HCT116 (cell line): ENCODE measurements at regions not wholly inside any gene's neighbourhood (a gene's known extent, or its start where the extent isn't known, plus 50 kb on each side); places are given as distances from the start of the nearest gene placed in this dataset.

Experiments used
- ATAC-seq: fragments of 200-7000 bp; cut with Tn5 transposase; 2 replicates; pipeline ENCODE4 v1.9.1; 2020; ENCODE audit warnings: mild to moderate bottlenecking, moderate library complexity
- BruUV-seq: library from RNA; stranded (reverse); fragments of 400-500 nt; replicated peaks from 2 replicates; lab custom pipeline; 2021; lab: Mats Ljungman, UMichigan
- CTCF ChIA-PET: fragments of 300-600 bp; sonication (Branson Sonifier 250); formaldehyde crosslinking; loops from one replicate; lab custom pipeline; 2021; ENCODE audit warnings: antibody characterized with exemption; lab: Charles Lee
- POLR2A ChIA-PET: fragments of 300-600, 350-600 bp; sonication (Branson Sonifier 250); formaldehyde crosslinking; loops from one replicate; lab custom pipeline; 2021; ENCODE audit warnings: antibody characterized with exemption; lab: Charles Lee
- RAD21 ChIA-PET, 2 experiments: fragments of 300-600 bp; sonication (Branson Sonifier 250); formaldehyde crosslinking; loops; one replicate each; lab custom pipeline; 2023; ENCODE audit warnings: low total read pairs in 2 of 2; ENCODE audit not compliant: uncharacterized antibody in 2 of 2, unreplicated experiment in 2 of 2, low non-redundant PET in 1 of 2; lab: Charles Lee
- DNase-seq: peaks from one replicate; pipeline ENCODE4 v3.0.0-alpha.2; 2010; ENCODE audit warnings: low read depth, low spot score
- H2AFZ ChIP-seq: fragments of 200-600 bp; shearing (Covaris generic), sonication (generic); 2 replicates; pipeline ENCODE4 v1.6.1; 2017; ENCODE audit warnings: low read depth, mixed run types, mixed read lengths, antibody characterized with exemption, low read length; ENCODE audit not compliant: poor library complexity, severe bottlenecking
- H3K27ac ChIP-seq: 2 replicates; pipeline ENCODE4 v1.5.1; 2012; ENCODE audit warnings: low read depth, low read length
- H3K27me3 ChIP-seq: fragments of 200-600 bp; sonication (generic); 2 replicates; pipeline ENCODE4 v1.6.1; 2016; ENCODE audit warnings: mixed run types, low read length, mixed read lengths; ENCODE audit not compliant: insufficient read depth
- H3K36me3 ChIP-seq, 2 experiments: fragments of 200-500 bp in 1 of 2; fragments of 200-600 bp in 1 of 2; sonication (Bioruptor generic) in 1 of 2; sonication (generic) in 1 of 2; 2 replicates each; pipeline versions ENCODE4 v1.5.1 to v1.6.1; 2014 to 2016; ENCODE audit warnings: low read length in 2 of 2, inconsistent platforms in 1 of 2, mixed read lengths in 1 of 2, mixed run types in 1 of 2; ENCODE audit not compliant: insufficient read depth in 2 of 2, control insufficient read depth in 1 of 2
- H3K4me1 ChIP-seq, 2 experiments: fragments of 200-600 bp in 1 of 2; sonication (generic) in 1 of 2; 2 replicates each; pipeline versions ENCODE4 v1.5.1 to v1.6.1; 2012 to 2017; ENCODE audit warnings: low read length in 2 of 2, inconsistent platforms in 1 of 2, mild to moderate bottlenecking in 1 of 2, mixed read lengths in 1 of 2, mixed run types in 1 of 2, moderate library complexity in 1 of 2; ENCODE audit not compliant: insufficient read depth in 2 of 2, control insufficient read depth in 1 of 2
- H3K4me2 ChIP-seq: fragments of 200-600 bp; sonication (generic); 2 replicates; pipeline ENCODE4 v1.6.1; 2017; ENCODE audit warnings: mixed run types, low read length, mixed read lengths
- H3K4me3 ChIP-seq, 2 experiments: fragments of 200-600 bp in 1 of 2; sonication (generic) in 1 of 2; replicated peaks in 1 of 2; 2 replicates each; pipeline ENCODE4 v1.5.1; 2011 to 2016; ENCODE audit warnings: low read length in 2 of 2, control low read depth in 1 of 2, low read depth in 1 of 2, mild to moderate bottlenecking in 1 of 2, mixed read lengths in 1 of 2, mixed run types in 1 of 2
- H3K79me2 ChIP-seq: fragments of 200-600 bp; sonication (generic); 2 replicates; pipeline ENCODE4 v1.6.1; 2017; ENCODE audit warnings: mild to moderate bottlenecking, mixed run types, low read length, moderate library complexity, mixed read lengths; ENCODE audit not compliant: insufficient read depth
- H3K9ac ChIP-seq: fragments of 200-600 bp; sonication (generic); 2 replicates; pipeline ENCODE4 v1.6.1; 2016; ENCODE audit warnings: low read length, mixed read lengths
- H3K9me2 ChIP-seq: fragments of 200-600 bp; sonication (generic), shearing (Covaris generic); 2 replicates; pipeline ENCODE4 v1.6.1; 2017; ENCODE audit warnings: mixed run types, mild to moderate bottlenecking, moderate library complexity; ENCODE audit not compliant: insufficient read depth
- H3K9me3 ChIP-seq, 2 experiments: fragments of 200-500 bp in 1 of 2; fragments of 200-600 bp in 1 of 2; sonication (Bioruptor generic) in 1 of 2; sonication (generic) in 1 of 2; 2 replicates each; pipeline ENCODE4 v1.6.1; 2014 to 2017; ENCODE audit warnings: low read length in 2 of 2, mixed read lengths in 2 of 2, inconsistent platforms in 1 of 2, low read depth in 1 of 2, mild to moderate bottlenecking in 1 of 2, mixed run types in 1 of 2, moderate library complexity in 1 of 2; ENCODE audit not compliant: control insufficient read depth in 1 of 2, insufficient read depth in 1 of 2
- H4K20me1 ChIP-seq: fragments of 200-600 bp; sonication (generic), shearing (Covaris generic); 2 replicates; pipeline ENCODE4 v1.6.1; 2017; ENCODE audit warnings: mixed run types, mild to moderate bottlenecking, moderate library complexity; ENCODE audit not compliant: insufficient read depth
- FOSL1 ChIP-seq: IDR thresholded peaks from 2 replicates; pipeline ENCODE4 v1.6.1; 2012; ENCODE audit warnings: low read depth
- POLR2AphosphoS5 ChIP-seq: IDR thresholded peaks from 2 replicates; pipeline ENCODE4 v1.6.1; 2011; ENCODE audit warnings: mild to moderate bottlenecking, low read depth, low read length, moderate library complexity
- YY1 ChIP-seq: IDR thresholded peaks from 2 replicates; pipeline ENCODE4 v1.6.1; 2011; ENCODE audit warnings: low read length, low read depth, moderate library complexity, mild to moderate bottlenecking; ENCODE audit not compliant: insufficient replicate concordance; ENCODE audit errors: extremely low read depth
- ZNF274 ChIP-seq: fragments of 200-500 bp; sonication (Bioruptor generic); IDR thresholded peaks from 2 replicates; pipeline ENCODE4 v1.6.1; 2014; ENCODE audit warnings: mild to moderate bottlenecking, low read depth, low read length, inconsistent platforms
- intact Hi-C: fragments of 100-400 bp; cut with micrococcal nuclease; formaldehyde crosslinking; loops from 2 replicates; pipeline ENCODE4 v1.10.0; 2022
- TF ChIP-seq, protein P1 (sequence below), 3 experiments: fragments of 200-600 bp in 1 of 3; sonication (generic) in 1 of 3; IDR thresholded peaks in 2 of 3; conservative IDR thresholded peaks in 1 of 3; 2 replicates each; pipeline ENCODE4 v1.5.1; 2012 to 2017; ENCODE audit warnings: low read depth in 2 of 3, low read length in 2 of 3, antibody characterized with exemption in 1 of 3, borderline replicate concordance in 1 of 3, control low read depth in 1 of 3, mild to moderate bottlenecking in 1 of 3, mixed read lengths in 1 of 3, mixed run types in 1 of 3, moderate library complexity in 1 of 3; ENCODE audit not compliant: insufficient read depth in 1 of 3

DNA sequence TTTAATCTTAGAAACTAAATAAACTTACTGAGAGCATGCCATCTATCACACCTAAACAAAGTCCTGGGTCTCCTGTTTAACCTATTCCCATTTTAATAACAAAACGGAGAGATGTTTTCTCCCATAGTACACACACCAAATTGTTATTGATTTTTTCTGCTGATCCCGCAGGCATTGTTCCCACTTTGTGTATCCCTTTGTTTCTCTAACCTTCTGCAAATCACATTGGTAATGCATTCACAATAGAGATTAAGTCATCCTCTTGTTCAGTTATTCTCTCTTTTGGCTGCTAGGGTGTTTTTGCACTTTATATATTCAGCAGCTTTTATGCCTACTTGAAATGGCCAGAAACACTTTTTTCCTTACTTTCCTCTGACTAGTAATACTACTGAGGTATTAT lies 1071.9 kb upstream of the CDH2 start:
- intact Hi-C loops, result no loop called here
- BruUV-seq, result no TSS peak
- TF ChIP-seq YY1 (no peak), ZNF274 (no peak)
- TF ChIP-seq, all 23 proteins: peak for 0
- H3K79me2 ChIP-seq, result no peaks in the 10 kb centered on the region
- no peaks in the 10 kb centered on the region for H3K4me1 ChIP-seq
- H3K27me3 ChIP-seq, result no peaks in the 10 kb centered on the region
- H3K9me3 ChIP-seq, result no peaks in the 10 kb centered on the region; a peak in 1 of 4 replicates
- RAD21 ChIA-PET, result no interaction called here
- H3K36me3 ChIP-seq, result no peaks in the 10 kb centered on the region
- H3K4me2 ChIP-seq, result no peak overlapping the region
- POLR2A ChIA-PET, result no interaction called here
- H3K9me2 ChIP-seq, result no peaks in the 10 kb centered on the region
- H4K20me1 ChIP-seq, result no peaks in the 10 kb centered on the region
- H3K4me3 ChIP-seq, result no peak overlapping the region
- DNase-seq, result no peak
- CTCF ChIA-PET, result no interaction called here
- no peak overlapping the region for H3K27ac ChIP-seq
- ATAC-seq, result no peak
- H2AFZ ChIP-seq, result no peak overlapping the region
- no peak overlapping the region for H3K9ac ChIP-seq

DNA sequence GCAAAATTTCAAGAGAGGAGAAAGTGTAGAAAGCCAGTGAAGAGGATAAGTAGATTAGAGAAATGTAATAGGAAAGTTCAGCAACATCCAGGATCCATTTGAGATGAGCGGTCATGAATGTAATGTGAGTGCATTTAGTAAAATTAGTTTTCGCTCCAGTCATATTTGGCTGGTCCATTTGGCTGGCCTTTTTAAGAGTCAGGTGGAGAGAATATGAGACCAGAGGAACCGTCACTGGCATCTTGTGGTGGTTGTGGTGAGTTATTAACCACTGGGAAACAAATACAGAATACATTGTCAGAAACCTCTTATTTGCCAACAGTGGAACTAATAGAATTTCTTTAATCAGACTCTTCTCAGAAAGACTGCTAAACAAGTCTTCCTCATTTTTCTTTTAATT lies 1064.3 kb upstream of the CDH2 start:
- ChIA-PET POLR2A (no interaction called here), RAD21 (no interaction called here), CTCF (no interaction called here)
- H3K36me3 ChIP-seq, result no peaks in the 10 kb centered on the region
- ATAC-seq (no peak), DNase-seq (no peak)
- no peaks in the 10 kb centered on the region for H3K27me3 ChIP-seq
- BruUV-seq, result no TSS peak
- H3K9ac ChIP-seq, result no peak overlapping the region
- H4K20me1 ChIP-seq, result no peaks in the 10 kb centered on the region
- H3K9me2 ChIP-seq, result no peaks in the 10 kb centered on the region
- no peak overlapping the region for H3K27ac ChIP-seq
- H3K4me3 ChIP-seq, result no peak overlapping the region
- intact Hi-C loops, result no loop called here
- H3K79me2 ChIP-seq, result no peaks in the 10 kb centered on the region
- H2AFZ ChIP-seq, result no peak overlapping the region
- TF ChIP-seq FOSL1 (no peak), YY1 (no peak), POLR2AphosphoS5 (no peak)
- TF ChIP-seq, protein P1, sequence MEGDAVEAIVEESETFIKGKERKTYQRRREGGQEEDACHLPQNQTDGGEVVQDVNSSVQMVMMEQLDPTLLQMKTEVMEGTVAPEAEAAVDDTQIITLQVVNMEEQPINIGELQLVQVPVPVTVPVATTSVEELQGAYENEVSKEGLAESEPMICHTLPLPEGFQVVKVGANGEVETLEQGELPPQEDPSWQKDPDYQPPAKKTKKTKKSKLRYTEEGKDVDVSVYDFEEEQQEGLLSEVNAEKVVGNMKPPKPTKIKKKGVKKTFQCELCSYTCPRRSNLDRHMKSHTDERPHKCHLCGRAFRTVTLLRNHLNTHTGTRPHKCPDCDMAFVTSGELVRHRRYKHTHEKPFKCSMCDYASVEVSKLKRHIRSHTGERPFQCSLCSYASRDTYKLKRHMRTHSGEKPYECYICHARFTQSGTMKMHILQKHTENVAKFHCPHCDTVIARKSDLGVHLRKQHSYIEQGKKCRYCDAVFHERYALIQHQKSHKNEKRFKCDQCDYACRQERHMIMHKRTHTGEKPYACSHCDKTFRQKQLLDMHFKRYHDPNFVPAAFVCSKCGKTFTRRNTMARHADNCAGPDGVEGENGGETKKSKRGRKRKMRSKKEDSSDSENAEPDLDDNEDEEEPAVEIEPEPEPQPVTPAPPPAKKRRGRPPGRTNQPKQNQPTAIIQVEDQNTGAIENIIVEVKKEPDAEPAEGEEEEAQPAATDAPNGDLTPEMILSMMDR (IDR thresholded peaks at IDR 0.05 in 2 of 3, conservative IDR thresholded peaks at IDR 0.05 in 1 of 3; ENCODE audit: borderline replicate concordance in 1 of 3, insufficient read depth in 1 of 3, low read depth in 2 of 3, low read length in 2 of 3), result no peak
- H3K9me3 ChIP-seq, result no peaks in the 10 kb centered on the region
- no peak overlapping the region for H3K4me2 ChIP-seq
- H3K4me1 ChIP-seq, result no peaks in the 10 kb centered on the region
